GM21526 (cell line): ENCODE measurements at regions not wholly inside any gene's neighbourhood (a gene's known extent, or its start where the extent isn't known, plus 50 kb on each side); places are given as distances from the start of the nearest gene placed in this dataset.
"Not testable (repeated sequence)": the region's sequence is repeated elsewhere in the genome, so short reads cannot be mapped to it uniquely, and the experiment has no call there.

ENCODE experiments used
- ATAC-seq: cut with Tn5 transposase; IDR thresholded peaks from one replicate; pipeline ENCODE4 v1.9.1; 2021; ENCODE audit warnings: moderate library complexity; ENCODE audit not compliant: unreplicated experiment, low FRiP score

- no peak for ATAC-seq
Observed at GRCh38 chr15:22258009-22258397, 177.7 kb downstream of the OR4M2 start.

GRCh38 chr15:22258398-22259150 is 178.2 kb downstream of the OR4M2 start:
- ATAC-seq = no peak

GRCh38 chr15:22259151-22259750 is 178.9 kb downstream of the OR4M2 start:
- ATAC-seq = not testable (repeated sequence)

GRCh38 chr15:22259881-22260421 is 179.6 kb downstream of the OR4M2 start:
- ATAC-seq = no peak

- no peak for ATAC-seq
Observed at GRCh38 chr15:22262613-22263020, 182.3 kb downstream of the OR4M2 start.

- no peak for ATAC-seq
Observed at GRCh38 chr15:22263738-22264137, 183.4 kb downstream of the OR4M2 start.

GRCh38 chr15:22264272-22264671 is 183.9 kb downstream of the OR4M2 start:
- not testable (repeated sequence) for ATAC-seq

GRCh38 chr15:22265056-22265945 is 185.0 kb downstream of the OR4M2 start:
- ATAC-seq = no peak

GRCh38 chr15:22265970-22266369 is 185.6 kb downstream of the OR4M2 start:
- no peak for ATAC-seq

- no peak for ATAC-seq
Observed at GRCh38 chr15:22267761-22268160, 187.4 kb downstream of the OR4M2 start.

- ATAC-seq = not testable (repeated sequence)
Observed at GRCh38 chr15:22268201-22268600, 187.9 kb downstream of the OR4M2 start.

- ATAC-seq = not testable (repeated sequence)
Observed at GRCh38 chr15:22268654-22269053, 188.3 kb downstream of the OR4M2 start.

- ATAC-seq = not testable (repeated sequence)
Observed at GRCh38 chr15:22272286-22273160, 186.2 kb upstream of the GOLGA6L22 start.

- ATAC-seq = not testable (repeated sequence)
Observed at GRCh38 chr15:22273185-22273584, 185.5 kb upstream of the GOLGA6L22 start.

- not testable (repeated sequence) for ATAC-seq
Observed at GRCh38 chr15:22274376-22274775, 184.3 kb upstream of the GOLGA6L22 start.

- not testable (repeated sequence) for ATAC-seq
Observed at GRCh38 chr15:22280770-22281169, 177.9 kb upstream of the GOLGA6L22 start.

GRCh38 chr15:22282794-22283533 is 175.7 kb upstream of the GOLGA6L22 start:
- ATAC-seq = not testable (repeated sequence)

- ATAC-seq = not testable (repeated sequence)
Observed at GRCh38 chr15:22284795-22285420, 173.8 kb upstream of the GOLGA6L22 start.

GRCh38 chr15:22291054-22291453 is 167.6 kb upstream of the GOLGA6L22 start:
- ATAC-seq = not testable (repeated sequence)
